ENCODE measurements at regions not wholly inside any gene's neighbourhood (a gene's known extent, or its start where the extent isn't known, plus 50 kb on each side); places are given as distances from the start of the nearest gene placed in this dataset.

GRCh38 chr5:173781816-173782670 is 106.1 kb upstream of the CPEB4 start (continued):
- no peak for TF ChIP-seq ZNF703 (CRISPR knock-in tag; IDR thresholded peaks at IDR 0.05; ENCODE audit: borderline replicate concordance)
- 0 out of 2 replicates have a peak, but pooled peaks have one; percentile 27 for TF ChIP-seq NFE2 (CRISPR knock-in tag; IDR thresholded peaks at IDR 0.05)
- no peak for TF ChIP-seq NONO (IDR thresholded peaks at IDR 0.05)
- TF ChIP-seq NONO (CRISPR knock-in tag; conservative IDR thresholded peaks at IDR 0.05): no peak
- 0 out of 2 replicates have a peak, but pooled peaks have one; percentile 9 for TF ChIP-seq HOMEZ (CRISPR knock-in tag; IDR thresholded peaks at IDR 0.05; ENCODE audit: low read depth)
- TF ChIP-seq TCF7 (IDR thresholded peaks at IDR 0.05; ENCODE audit: low read depth): peak; percentile 48; the same call in 1 of the 2 replicates
- TF ChIP-seq ZBTB21 (CRISPR knock-in tag; IDR thresholded peaks at IDR 0.05): 0 out of 2 replicates have a peak, but pooled peaks have one; percentile 30
- no peak for TF ChIP-seq ZNF260 (CRISPR knock-in tag; IDR thresholded peaks at IDR 0.05; ENCODE audit: borderline replicate concordance, low read depth)
- 0 out of 2 replicates have a peak, but pooled peaks have one; percentile 23 for TF ChIP-seq ZFX (CRISPR knock-in tag; IDR thresholded peaks at IDR 0.05; ENCODE audit: low read depth)
- no peak for TF ChIP-seq LCORL (IDR thresholded peaks at IDR 0.05)
- TF ChIP-seq LCORL (CRISPR knock-in tag; IDR thresholded peaks at IDR 0.05): 0 out of 2 replicates have a peak, but pooled peaks have one; percentile 33
- TF ChIP-seq THYN1 (CRISPR knock-in tag; IDR thresholded peaks at IDR 0.05; ENCODE audit: borderline replicate concordance, low read depth): no peak
- TF ChIP-seq PPARG (CRISPR knock-in tag; conservative IDR thresholded peaks at IDR 0.05): no peak
- TF ChIP-seq ZBTB43 (CRISPR knock-in tag; conservative IDR thresholded peaks at IDR 0.05): no peak
- no peak for TF ChIP-seq HOXA9 (CRISPR knock-in tag; IDR thresholded peaks at IDR 0.05; ENCODE audit: borderline replicate concordance)
- 0 out of 2 replicates have a peak, but pooled peaks have one; percentile 2 for TF ChIP-seq POGZ (CRISPR knock-in tag; IDR thresholded peaks at IDR 0.05)
- no peak for TF ChIP-seq KLF9 (CRISPR knock-in tag; IDR thresholded peaks at IDR 0.05; ENCODE audit: low read depth)
- no peak for TF ChIP-seq DMTF1 (CRISPR knock-in tag; IDR thresholded peaks at IDR 0.05)
- no peak for TF ChIP-seq ZNF563 (CRISPR knock-in tag; IDR thresholded peaks at IDR 0.05)
- no peak for TF ChIP-seq SATB2 (CRISPR knock-in tag; IDR thresholded peaks at IDR 0.05)
- peak; percentile 51; the same call in 1 of the 2 replicates for TF ChIP-seq NFE2L2 (IDR thresholded peaks at IDR 0.05; ENCODE audit: low read length)
- TF ChIP-seq TOPORS (CRISPR knock-in tag; IDR thresholded peaks at IDR 0.05): no peak
- TF ChIP-seq ZNF569 (CRISPR knock-in tag; IDR thresholded peaks at IDR 0.05; ENCODE audit: borderline replicate concordance): no peak

Data from HepG2 (cell line).